Panc1 (cell line): ENCODE measurements at regions not wholly inside any gene's neighbourhood (a gene's known extent, or its start where the extent isn't known, plus 50 kb on each side); places are given as distances from the start of the nearest gene placed in this dataset.

Experiments
- ATAC-seq: fragments of 200-7000 bp; cut with Tn5 transposase; 2 replicates; pipeline ENCODE4 v1.9.1; 2020; ENCODE audit warnings: mild to moderate bottlenecking, moderate library complexity
- BruUV-seq: library from RNA; stranded (reverse); fragments of 400-500 nt; replicated peaks from 2 replicates; lab custom pipeline; 2021; lab: Mats Ljungman, UMichigan
- CTCF ChIA-PET: fragments of 300-600 bp; sonication (Branson Sonifier 250); formaldehyde crosslinking; loops from one replicate; lab custom pipeline; 2022; ENCODE audit warnings: antibody characterized with exemption; lab: Charles Lee
- POLR2A ChIA-PET: fragments of 300-600 bp; sonication (Branson Sonifier 250); formaldehyde crosslinking; loops from one replicate; lab custom pipeline; 2022; ENCODE audit warnings: antibody characterized with exemption; lab: Charles Lee
- DNase-seq: peaks from one replicate; pipeline ENCODE4 v3.0.0-alpha.2; 2010; ENCODE audit warnings: low read depth, low spot score
- H3K27ac ChIP-seq: 2 replicates; pipeline ENCODE4 v1.5.1; 2011; ENCODE audit warnings: mild to moderate bottlenecking, low read length, inconsistent platforms
- H3K27me3 ChIP-seq: fragments of 200-500 bp; sonication (Bioruptor generic); 2 replicates; pipeline ENCODE4 v1.6.0; 2014; ENCODE audit warnings: low read length, inconsistent platforms; ENCODE audit not compliant: control insufficient read depth, insufficient read depth
- H3K36me3 ChIP-seq: fragments of 200-500 bp; sonication (Bioruptor generic); 2 replicates; pipeline ENCODE4 v1.5.1; 2014; ENCODE audit warnings: inconsistent platforms, mild to moderate bottlenecking, low read length, moderate library complexity; ENCODE audit not compliant: control insufficient read depth, insufficient read depth
- H3K4me1 ChIP-seq: 2 replicates; pipeline ENCODE4 v1.5.1; 2011; ENCODE audit warnings: inconsistent platforms, mild to moderate bottlenecking, low read length, moderate library complexity; ENCODE audit not compliant: control insufficient read depth, insufficient read depth
- H3K4me3 ChIP-seq, 2 experiments: 2 replicates each; pipeline ENCODE4 v1.5.1; 2011 to 2012; ENCODE audit warnings: low read depth in 2 of 2, low read length in 2 of 2, mild to moderate bottlenecking in 2 of 2, inconsistent platforms in 1 of 2, moderate library complexity in 1 of 2
- H3K9me3 ChIP-seq: fragments of 200-500 bp; sonication (Bioruptor generic); 2 replicates; pipeline ENCODE4 v1.5.1; 2014; ENCODE audit warnings: low read depth, mild to moderate bottlenecking, inconsistent platforms, low read length, moderate library complexity; ENCODE audit not compliant: control insufficient read depth, insufficient read depth
- POLR2AphosphoS5 ChIP-seq: IDR thresholded peaks from 2 replicates; pipeline ENCODE4 v1.6.1; 2012; ENCODE audit warnings: mild to moderate bottlenecking, low read depth, low read length, moderate library complexity
- SIN3A ChIP-seq: IDR thresholded peaks from 2 replicates; pipeline ENCODE4 v1.6.1; 2012; ENCODE audit warnings: low read depth, mild to moderate bottlenecking, low read length, moderate library complexity, borderline replicate concordance; ENCODE audit not compliant: insufficient read depth
- TCF7L2 ChIP-seq: IDR thresholded peaks from 2 replicates; pipeline ENCODE4 v1.6.1; 2011; ENCODE audit warnings: mild to moderate bottlenecking, low read depth, low read length, inconsistent platforms
- in situ Hi-C: cut with HindIII; loops from 2 replicates; pipeline ENCODE4 v1.10.0; 2016; ENCODE audit warnings: low sequenced_read_pairs, low pct_unique_long_range_greater_than_20kb
- intact Hi-C: fragments of 100-400 bp; cut with micrococcal nuclease; formaldehyde crosslinking; loops from one replicate; pipeline ENCODE4 v1.10.0; 2022; ENCODE audit not compliant: unreplicated experiment
- TF ChIP-seq, protein P1 (sequence below), 2 experiments: IDR thresholded peaks; 2 replicates each; pipeline ENCODE4 v1.6.1; 2011 to 2012; ENCODE audit warnings: low read depth in 2 of 2, control low read depth in 1 of 2, low read length in 1 of 2, mild to moderate bottlenecking in 1 of 2, moderate library complexity in 1 of 2; ENCODE audit not compliant: insufficient read depth in 1 of 2
- TF ChIP-seq, protein P2 (sequence below): fragments of 450-650 bp; IDR thresholded peaks from 2 replicates; pipeline ENCODE4 v1.5.1; 2017; ENCODE audit warnings: mild to moderate bottlenecking

DNA sequence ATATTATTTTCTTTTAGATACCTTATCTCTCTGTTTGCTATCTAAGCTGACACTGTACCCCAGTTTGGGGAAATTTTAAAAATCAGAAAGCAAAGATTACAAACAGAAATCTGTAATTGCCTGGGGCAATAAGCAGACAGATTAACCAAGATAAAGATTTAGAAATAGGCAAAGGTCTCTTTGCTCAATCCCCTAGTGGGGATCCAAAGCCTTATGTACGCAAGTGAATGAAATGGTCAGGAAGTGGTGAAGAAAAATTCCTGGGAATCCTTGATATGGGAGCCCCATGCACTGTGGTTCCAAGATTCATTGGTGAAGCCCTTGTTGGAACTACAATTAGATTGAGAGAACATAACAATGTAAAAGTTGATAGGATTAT, 139.5 kb upstream of the GUCY1A2 start:
- POLR2A ChIA-PET: no interaction called here
- Histone ChIP-seq H3K36me3 (no peaks in the 10 kb centered on the region), H3K27ac (no peak overlapping the region), H3K4me1 (no peaks in the 10 kb centered on the region), H3K4me3 (no peak overlapping the region), H3K27me3 (no peaks in the 10 kb centered on the region), H3K9me3 (no peaks in the 10 kb centered on the region)
- in situ Hi-C loops: no loop called here
- intact Hi-C loops: no loop called here
- BruUV-seq: no TSS peak
- CTCF ChIA-PET: no interaction called here
- no peak for TF ChIP-seq POLR2AphosphoS5
- no peak for TF ChIP-seq SIN3A
- TF ChIP-seq, protein P1, sequence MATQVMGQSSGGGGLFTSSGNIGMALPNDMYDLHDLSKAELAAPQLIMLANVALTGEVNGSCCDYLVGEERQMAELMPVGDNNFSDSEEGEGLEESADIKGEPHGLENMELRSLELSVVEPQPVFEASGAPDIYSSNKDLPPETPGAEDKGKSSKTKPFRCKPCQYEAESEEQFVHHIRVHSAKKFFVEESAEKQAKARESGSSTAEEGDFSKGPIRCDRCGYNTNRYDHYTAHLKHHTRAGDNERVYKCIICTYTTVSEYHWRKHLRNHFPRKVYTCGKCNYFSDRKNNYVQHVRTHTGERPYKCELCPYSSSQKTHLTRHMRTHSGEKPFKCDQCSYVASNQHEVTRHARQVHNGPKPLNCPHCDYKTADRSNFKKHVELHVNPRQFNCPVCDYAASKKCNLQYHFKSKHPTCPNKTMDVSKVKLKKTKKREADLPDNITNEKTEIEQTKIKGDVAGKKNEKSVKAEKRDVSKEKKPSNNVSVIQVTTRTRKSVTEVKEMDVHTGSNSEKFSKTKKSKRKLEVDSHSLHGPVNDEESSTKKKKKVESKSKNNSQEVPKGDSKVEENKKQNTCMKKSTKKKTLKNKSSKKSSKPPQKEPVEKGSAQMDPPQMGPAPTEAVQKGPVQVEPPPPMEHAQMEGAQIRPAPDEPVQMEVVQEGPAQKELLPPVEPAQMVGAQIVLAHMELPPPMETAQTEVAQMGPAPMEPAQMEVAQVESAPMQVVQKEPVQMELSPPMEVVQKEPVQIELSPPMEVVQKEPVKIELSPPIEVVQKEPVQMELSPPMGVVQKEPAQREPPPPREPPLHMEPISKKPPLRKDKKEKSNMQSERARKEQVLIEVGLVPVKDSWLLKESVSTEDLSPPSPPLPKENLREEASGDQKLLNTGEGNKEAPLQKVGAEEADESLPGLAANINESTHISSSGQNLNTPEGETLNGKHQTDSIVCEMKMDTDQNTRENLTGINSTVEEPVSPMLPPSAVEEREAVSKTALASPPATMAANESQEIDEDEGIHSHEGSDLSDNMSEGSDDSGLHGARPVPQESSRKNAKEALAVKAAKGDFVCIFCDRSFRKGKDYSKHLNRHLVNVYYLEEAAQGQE (IDR thresholded peaks at IDR 0.05; ENCODE audit: insufficient read depth in 1 of 2, low read depth in 2 of 2, low read length in 1 of 2): no peak
- TF ChIP-seq TCF7L2: no peak
- TF ChIP-seq, protein P2, sequence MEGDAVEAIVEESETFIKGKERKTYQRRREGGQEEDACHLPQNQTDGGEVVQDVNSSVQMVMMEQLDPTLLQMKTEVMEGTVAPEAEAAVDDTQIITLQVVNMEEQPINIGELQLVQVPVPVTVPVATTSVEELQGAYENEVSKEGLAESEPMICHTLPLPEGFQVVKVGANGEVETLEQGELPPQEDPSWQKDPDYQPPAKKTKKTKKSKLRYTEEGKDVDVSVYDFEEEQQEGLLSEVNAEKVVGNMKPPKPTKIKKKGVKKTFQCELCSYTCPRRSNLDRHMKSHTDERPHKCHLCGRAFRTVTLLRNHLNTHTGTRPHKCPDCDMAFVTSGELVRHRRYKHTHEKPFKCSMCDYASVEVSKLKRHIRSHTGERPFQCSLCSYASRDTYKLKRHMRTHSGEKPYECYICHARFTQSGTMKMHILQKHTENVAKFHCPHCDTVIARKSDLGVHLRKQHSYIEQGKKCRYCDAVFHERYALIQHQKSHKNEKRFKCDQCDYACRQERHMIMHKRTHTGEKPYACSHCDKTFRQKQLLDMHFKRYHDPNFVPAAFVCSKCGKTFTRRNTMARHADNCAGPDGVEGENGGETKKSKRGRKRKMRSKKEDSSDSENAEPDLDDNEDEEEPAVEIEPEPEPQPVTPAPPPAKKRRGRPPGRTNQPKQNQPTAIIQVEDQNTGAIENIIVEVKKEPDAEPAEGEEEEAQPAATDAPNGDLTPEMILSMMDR: no peak
- DNase-seq (no peak), ATAC-seq (no peak)

DNA sequence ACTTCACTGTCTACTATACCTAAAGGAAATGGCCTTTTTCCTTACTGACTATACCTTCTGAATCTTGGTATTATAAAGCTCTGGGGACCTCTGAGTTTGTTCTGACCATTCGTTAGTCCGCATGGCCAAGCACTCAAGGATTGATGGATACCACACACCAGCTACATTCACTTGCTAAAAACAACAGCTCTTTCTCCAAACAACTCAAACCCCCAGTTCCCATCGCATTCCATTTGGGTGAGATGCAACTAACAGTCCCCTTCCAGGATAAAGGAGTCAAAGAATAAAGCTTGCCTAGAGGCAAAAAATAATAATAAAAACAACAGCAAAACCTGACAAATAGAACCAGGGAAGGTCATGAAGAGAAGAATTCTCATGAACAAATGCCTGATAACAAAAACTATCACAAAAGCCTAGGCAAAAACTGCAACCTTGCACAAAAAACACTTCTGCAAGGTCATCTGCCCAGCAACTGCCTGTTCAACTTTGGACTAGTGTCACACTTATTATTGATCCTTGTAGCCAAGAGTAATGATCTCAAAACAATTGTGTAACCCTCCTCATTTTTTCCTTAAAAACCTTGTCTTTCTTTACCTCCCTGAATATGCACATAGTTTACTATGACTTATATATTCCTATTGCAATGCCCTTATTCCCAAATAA, 139.0 kb upstream of the GUCY1A2 start:
- H3K4me1 ChIP-seq: no peaks in the 10 kb centered on the region
- no peaks in the 10 kb centered on the region for H3K27me3 ChIP-seq
- no peak overlapping the region for H3K4me3 ChIP-seq
- ChIA-PET CTCF (no interaction called here), POLR2A (no interaction called here)
- DNase-seq (no peak), ATAC-seq (no peak)
- no TSS peak for BruUV-seq
- in situ Hi-C loops (no loop called here), intact Hi-C loops (no loop called here)
- no peak overlapping the region for H3K27ac ChIP-seq
- no peaks in the 10 kb centered on the region for H3K36me3 ChIP-seq
- no peaks in the 10 kb centered on the region for H3K9me3 ChIP-seq
- TF ChIP-seq SIN3A (no peak), TCF7L2 (no peak), POLR2AphosphoS5 (no peak)
- TF ChIP-seq, protein P1 (IDR thresholded peaks at IDR 0.05; ENCODE audit: insufficient read depth in 1 of 2, low read depth in 2 of 2, low read length in 1 of 2): no peak
- TF ChIP-seq, protein P2: no peak
